HG03175 (cell line): ENCODE measurements at regions not wholly inside any gene's neighbourhood (a gene's known extent, or its start where the extent isn't known, plus 50 kb on each side); places are given as distances from the start of the nearest gene placed in this dataset.

Source experiments
- ATAC-seq: cut with Tn5 transposase; IDR thresholded peaks from one replicate; pipeline ENCODE4 v1.9.1; 2021; ENCODE audit warnings: mild to moderate bottlenecking, moderate library complexity; ENCODE audit not compliant: unreplicated experiment

GRCh38 chr4:186930024-186930423 lies 206.4 kb upstream of the FAT1 start:
- no peak for ATAC-seq

- ATAC-seq = no peak
Observed at GRCh38 chr4:186931519-186931918, 207.9 kb upstream of the FAT1 start.

- ATAC-seq = no peak
Observed at GRCh38 chr4:186932196-186932595, 208.5 kb upstream of the FAT1 start.

GRCh38 chr4:186932631-186933187 lies 209.1 kb upstream of the FAT1 start:
- no peak for ATAC-seq

GRCh38 chr4:186934244-186934643 lies 210.6 kb upstream of the FAT1 start:
- no peak for ATAC-seq

GRCh38 chr4:186934841-186935443 lies 211.3 kb upstream of the FAT1 start:
- ATAC-seq = no peak

GRCh38 chr4:186935901-186936300 lies 212.2 kb upstream of the FAT1 start:
- ATAC-seq = no peak

GRCh38 chr4:186936496-186937375 lies 213.1 kb upstream of the FAT1 start:
- ATAC-seq = no peak

GRCh38 chr4:186939226-186939625 lies 215.6 kb upstream of the FAT1 start:
- no peak for ATAC-seq

- no peak for ATAC-seq
Observed at GRCh38 chr4:186939766-186940165, 216.1 kb upstream of the FAT1 start.

GRCh38 chr4:186940476-186940875 lies 216.8 kb upstream of the FAT1 start:
- ATAC-seq = no peak

GRCh38 chr4:186942758-186943377 lies 219.2 kb upstream of the FAT1 start:
- ATAC-seq = no peak

- no peak for ATAC-seq
Observed at GRCh38 chr4:186943411-186943810, 219.8 kb upstream of the FAT1 start.

GRCh38 chr4:186946136-186946535 lies 222.5 kb upstream of the FAT1 start:
- no peak for ATAC-seq

- no peak for ATAC-seq
Observed at GRCh38 chr4:186946682-186947294, 223.1 kb upstream of the FAT1 start.

GRCh38 chr4:186948361-186949242 lies 224.9 kb upstream of the FAT1 start:
- no peak for ATAC-seq

GRCh38 chr4:186949847-186950246 lies 226.2 kb upstream of the FAT1 start:
- no peak for ATAC-seq

- ATAC-seq = no peak
Observed at GRCh38 chr4:186952709-186953108, 229.1 kb upstream of the FAT1 start.

GRCh38 chr4:186953599-186954260 lies 230.1 kb upstream of the FAT1 start:
- no peak for ATAC-seq

GRCh38 chr4:186954509-186954908 lies 230.9 kb upstream of the FAT1 start:
- no peak for ATAC-seq
